Eye (tissue), 1 donor: ENCODE measurements at regions not wholly inside any gene's neighbourhood (a gene's known extent, or its start where the extent isn't known, plus 50 kb on each side); places are given as distances from the start of the nearest gene placed in this dataset.
"Not testable (repeated sequence)": the region's sequence is repeated elsewhere in the genome, so short reads cannot be mapped to it uniquely, and the experiment has no call there.

ENCODE experiments used
- DNase-seq: peaks from one replicate; pipeline ENCODE4 v3.0.0-alpha.2; 2015

GRCh38 chr19:28614634-28615545 is 598.1 kb downstream of the UQCRFS1 start:
- no peak for DNase-seq

GRCh38 chr19:28612275-28612769 is 600.6 kb downstream of the UQCRFS1 start:
- DNase-seq: no peak

GRCh38 chr19:28611227-28611914 is 601.6 kb downstream of the UQCRFS1 start:
- DNase-seq: not testable (repeated sequence)

GRCh38 chr19:28610731-28611130 is 602.2 kb downstream of the UQCRFS1 start:
- DNase-seq: no peak

- DNase-seq: no peak
Observed at GRCh38 chr19:28609944-28610343, 603.0 kb downstream of the UQCRFS1 start.

GRCh38 chr19:28609091-28609755 is 603.7 kb downstream of the UQCRFS1 start:
- no peak for DNase-seq

GRCh38 chr19:28608292-28608691 is 604.7 kb downstream of the UQCRFS1 start:
- DNase-seq: no peak

- DNase-seq: no peak
Observed at GRCh38 chr19:28607066-28607583, 605.8 kb downstream of the UQCRFS1 start.

GRCh38 chr19:28606269-28607032 is 606.5 kb downstream of the UQCRFS1 start:
- DNase-seq: no peak

GRCh38 chr19:28605501-28606268 is 607.3 kb downstream of the UQCRFS1 start:
- DNase-seq: no peak

- DNase-seq: no peak
Observed at GRCh38 chr19:28603453-28603852, 609.5 kb downstream of the UQCRFS1 start.

- DNase-seq: no peak
Observed at GRCh38 chr19:28602675-28603298, 610.2 kb downstream of the UQCRFS1 start.

GRCh38 chr19:28601723-28602440 is 611.1 kb downstream of the UQCRFS1 start:
- no peak for DNase-seq

GRCh38 chr19:28598861-28599260 is 614.1 kb downstream of the UQCRFS1 start:
- DNase-seq: no peak

- DNase-seq: no peak
Observed at GRCh38 chr19:28596561-28597071, 616.3 kb downstream of the UQCRFS1 start.

GRCh38 chr19:28595722-28596480 is 617.0 kb downstream of the UQCRFS1 start:
- DNase-seq: no peak

GRCh38 chr19:28594737-28595136 is 618.2 kb downstream of the UQCRFS1 start:
- no peak for DNase-seq

GRCh38 chr19:28589991-28590411 is 623.0 kb downstream of the UQCRFS1 start:
- not testable (repeated sequence) for DNase-seq

- DNase-seq: peak; percentile 90
Observed at GRCh38 chr19:28586474-28586873, 626.5 kb downstream of the UQCRFS1 start.
